ENCODE measurements at regions not wholly inside any gene's neighbourhood (a gene's known extent, or its start where the extent isn't known, plus 50 kb on each side); places are given as distances from the start of the nearest gene placed in this dataset.

- no peak overlapping the region for H3K4me3 ChIP-seq (ENCODE audit: low read length)
- DNase-seq (ENCODE audit: low read depth) = no peak
- no peak for TF ChIP-seq CTCF (conservative IDR thresholded peaks at IDR 0.05; ENCODE audit: low read depth, low read length)
These were observed 74.9 kb downstream of the MIAT start for GRCh38 chr22:26732284-26732683.

DNA sequence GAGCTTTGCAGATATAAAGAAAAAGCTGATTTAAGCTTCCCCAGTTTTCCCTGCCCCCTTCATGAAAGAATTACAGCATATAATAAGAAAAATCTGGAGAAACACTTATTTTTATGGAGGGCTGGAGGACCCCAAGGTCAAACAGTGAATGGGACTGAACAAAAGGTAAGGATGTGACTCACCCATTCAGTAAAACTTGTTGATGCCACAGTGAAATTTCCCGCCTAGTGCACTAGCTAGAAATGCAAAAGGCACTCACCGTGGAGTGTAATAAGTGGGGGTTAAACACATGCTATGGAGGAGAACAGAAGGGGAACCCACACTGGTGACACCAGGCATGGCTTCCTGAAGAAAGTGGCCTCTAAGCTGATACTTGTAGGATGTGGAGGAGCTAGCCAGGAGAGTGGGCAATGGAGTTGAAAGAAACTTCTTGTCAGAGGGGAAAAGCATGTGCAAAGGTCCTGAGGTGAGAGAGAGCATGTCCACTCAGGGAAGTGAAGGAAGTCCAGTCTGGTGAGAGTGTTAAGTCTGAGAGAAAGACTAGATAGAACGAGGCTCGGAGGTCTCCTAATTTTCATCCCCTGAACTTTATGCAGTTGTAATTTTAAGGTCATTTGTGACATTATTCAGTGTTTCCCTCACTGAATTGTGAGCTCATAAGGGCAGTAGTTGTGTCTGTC is 77.1 kb downstream of the MIAT start:
- no peak for DNase-seq (ENCODE audit: low read depth)
- no peak for TF ChIP-seq CTCF (conservative IDR thresholded peaks at IDR 0.05; ENCODE audit: low read depth, low read length)
- no peak overlapping the region for H3K4me3 ChIP-seq (ENCODE audit: low read length)

DNA sequence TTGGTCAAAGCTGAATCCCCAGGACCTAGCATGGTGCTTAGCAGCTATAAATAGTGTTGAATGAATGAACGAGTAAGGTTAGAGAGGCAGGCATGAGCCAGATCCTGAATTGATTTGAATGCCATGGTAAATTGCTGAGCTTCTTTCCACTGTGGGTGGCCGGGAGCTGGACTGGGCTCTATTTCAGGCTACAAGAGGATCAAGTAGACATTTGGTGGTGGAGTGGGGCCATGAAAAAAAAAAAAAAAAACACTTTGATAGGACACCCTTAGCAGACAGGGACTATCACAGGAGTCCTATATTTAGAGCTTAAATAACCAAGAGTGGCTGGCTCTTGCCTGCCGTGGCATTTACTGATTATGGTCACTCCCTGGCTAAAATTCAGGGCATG is 77.6 kb downstream of the MIAT start:
- TF ChIP-seq CTCF (conservative IDR thresholded peaks at IDR 0.05; ENCODE audit: low read depth, low read length) = no peak
- H3K4me3 ChIP-seq (ENCODE audit: low read length) = no peak overlapping the region
- no peak for DNase-seq (ENCODE audit: low read depth)

- no peak for TF ChIP-seq CTCF (conservative IDR thresholded peaks at IDR 0.05; ENCODE audit: low read depth, low read length)
- DNase-seq (ENCODE audit: low read depth) = no peak
- H3K4me3 ChIP-seq (ENCODE audit: low read length) = no peak overlapping the region
These were observed 79.9 kb downstream of the MIAT start for GRCh38 chr22:26737262-26737661.

DNA sequence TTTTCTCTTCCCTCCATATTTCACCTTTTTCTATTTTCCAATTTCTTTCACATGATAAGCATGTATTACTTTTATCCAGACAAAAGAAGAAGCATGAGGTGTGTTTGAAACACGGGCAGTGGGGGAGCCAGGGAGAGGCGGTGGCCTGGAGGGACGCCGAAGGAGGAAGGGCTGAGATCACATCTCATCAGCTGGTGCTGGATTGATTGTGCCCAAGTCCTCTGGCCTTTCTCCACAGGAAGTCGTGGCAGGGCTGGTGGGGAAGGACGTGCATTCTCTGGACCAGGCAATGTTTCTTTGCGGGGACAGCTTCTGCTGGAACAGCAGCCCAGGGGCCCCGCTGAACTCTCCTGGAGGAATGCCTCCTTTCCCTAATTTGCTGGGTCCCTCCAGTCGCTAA is 82.9 kb downstream of the MIAT start:
- H3K4me3 ChIP-seq (ENCODE audit: low read length) = no peak overlapping the region
- TF ChIP-seq CTCF (conservative IDR thresholded peaks at IDR 0.05; ENCODE audit: low read depth, low read length) = no peak
- DNase-seq (ENCODE audit: low read depth) = no peak

DNA sequence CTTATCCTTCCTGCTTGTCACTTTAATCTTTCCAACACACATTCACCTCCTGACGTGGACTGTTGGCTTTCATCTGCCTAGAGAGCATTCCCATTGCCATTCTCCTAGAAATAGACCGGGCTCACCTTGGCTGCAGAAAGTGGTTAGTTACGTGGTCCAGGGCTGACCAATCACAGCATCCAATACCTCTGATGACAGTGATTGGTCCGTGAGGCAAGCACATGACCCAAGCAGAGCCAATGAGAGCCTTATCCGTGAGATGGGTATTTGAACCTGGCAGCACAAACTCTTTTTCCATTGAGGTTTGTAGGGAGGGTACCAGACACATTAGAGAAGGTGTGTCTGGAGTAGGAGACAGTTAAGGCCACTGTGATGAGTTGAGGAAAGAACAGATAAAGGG is 85.8 kb downstream of the MIAT start:
- no peak overlapping the region for H3K4me3 ChIP-seq (ENCODE audit: low read length)
- no peak for TF ChIP-seq CTCF (conservative IDR thresholded peaks at IDR 0.05; ENCODE audit: low read depth, low read length)
- DNase-seq (ENCODE audit: low read depth) = no peak
